GM10266 (cell line): ENCODE measurements at regions not wholly inside any gene's neighbourhood (a gene's known extent, or its start where the extent isn't known, plus 50 kb on each side); places are given as distances from the start of the nearest gene placed in this dataset.
"Not testable (repeated sequence)": the region's sequence is repeated elsewhere in the genome, so short reads cannot be mapped to it uniquely, and the experiment has no call there.

Source experiments
- DNase-seq: peaks from one replicate; pipeline ENCODE4 v3.0.0; 2012; ENCODE audit errors: extremely low spot score
- TF ChIP-seq, protein P1 (sequence below): IDR thresholded peaks from 2 replicates; pipeline ENCODE4 v1.5.1; 2012; ENCODE audit warnings: mild to moderate bottlenecking, low read depth; ENCODE audit not compliant: control insufficient read depth, insufficient read depth; ENCODE audit errors: missing control alignments

DNA sequence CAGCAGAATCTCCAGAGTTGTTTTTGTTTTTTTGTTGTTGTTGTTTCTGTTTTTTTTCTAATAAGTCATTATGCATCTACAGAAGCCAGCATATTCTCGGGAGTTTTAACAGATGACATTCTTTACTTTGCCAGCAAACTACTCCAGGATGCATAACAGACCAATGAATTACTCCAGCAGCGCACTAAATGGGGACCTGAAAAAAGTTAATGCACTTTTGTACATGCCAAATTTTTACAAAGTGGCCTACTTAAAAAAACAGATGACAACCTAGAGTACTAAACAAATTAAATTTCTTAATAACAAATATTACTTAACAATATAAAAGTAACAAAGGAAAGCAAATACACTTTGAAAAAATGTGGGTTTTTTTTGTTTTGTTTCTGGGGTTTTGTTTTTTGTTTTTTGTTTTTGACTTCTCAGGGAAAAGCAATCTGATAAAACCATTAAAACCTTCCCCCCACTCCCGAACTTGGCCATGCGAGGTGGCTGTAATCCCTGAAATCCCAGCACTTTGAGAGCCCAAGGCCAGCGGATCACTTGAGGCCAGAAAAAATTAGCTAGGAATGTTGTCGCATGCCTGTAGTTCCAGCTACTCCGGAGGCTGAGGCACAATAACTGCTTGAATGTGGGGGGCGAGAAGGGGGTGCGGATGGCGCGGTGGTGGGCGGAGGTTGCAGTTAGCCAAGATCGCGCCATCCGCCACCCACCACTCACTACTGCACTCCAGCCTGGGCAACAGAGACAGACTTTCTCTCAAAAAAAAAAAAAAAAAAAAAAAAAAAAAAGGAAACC, 352.4 kb downstream of the CETN3 start:
- no peak for DNase-seq
- TF ChIP-seq, protein P1, sequence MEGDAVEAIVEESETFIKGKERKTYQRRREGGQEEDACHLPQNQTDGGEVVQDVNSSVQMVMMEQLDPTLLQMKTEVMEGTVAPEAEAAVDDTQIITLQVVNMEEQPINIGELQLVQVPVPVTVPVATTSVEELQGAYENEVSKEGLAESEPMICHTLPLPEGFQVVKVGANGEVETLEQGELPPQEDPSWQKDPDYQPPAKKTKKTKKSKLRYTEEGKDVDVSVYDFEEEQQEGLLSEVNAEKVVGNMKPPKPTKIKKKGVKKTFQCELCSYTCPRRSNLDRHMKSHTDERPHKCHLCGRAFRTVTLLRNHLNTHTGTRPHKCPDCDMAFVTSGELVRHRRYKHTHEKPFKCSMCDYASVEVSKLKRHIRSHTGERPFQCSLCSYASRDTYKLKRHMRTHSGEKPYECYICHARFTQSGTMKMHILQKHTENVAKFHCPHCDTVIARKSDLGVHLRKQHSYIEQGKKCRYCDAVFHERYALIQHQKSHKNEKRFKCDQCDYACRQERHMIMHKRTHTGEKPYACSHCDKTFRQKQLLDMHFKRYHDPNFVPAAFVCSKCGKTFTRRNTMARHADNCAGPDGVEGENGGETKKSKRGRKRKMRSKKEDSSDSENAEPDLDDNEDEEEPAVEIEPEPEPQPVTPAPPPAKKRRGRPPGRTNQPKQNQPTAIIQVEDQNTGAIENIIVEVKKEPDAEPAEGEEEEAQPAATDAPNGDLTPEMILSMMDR, result no peak

- DNase-seq, result no peak
- TF ChIP-seq, protein P1, result no peak
These were observed 353.7 kb downstream of the CETN3 start for GRCh38 chr5:90055831-90056328.

DNA sequence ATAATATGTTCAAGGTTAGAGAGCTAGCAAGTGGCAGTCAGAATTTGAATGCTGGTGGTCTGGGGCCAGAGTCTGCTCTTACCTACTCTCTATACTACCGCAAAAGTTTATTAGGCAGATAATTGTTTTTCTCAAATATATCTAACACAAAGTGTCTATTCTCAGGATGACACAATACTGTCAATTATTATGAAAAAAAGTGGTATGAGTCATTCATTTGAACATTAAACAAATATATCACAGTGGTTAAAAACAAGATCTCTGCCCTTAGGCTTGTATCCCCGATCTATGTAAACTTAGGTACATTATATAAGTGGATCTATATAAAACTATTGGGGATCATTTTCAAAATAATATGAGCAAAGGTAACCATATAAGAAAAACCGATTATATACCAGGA, 354.9 kb downstream of the CETN3 start:
- TF ChIP-seq, protein P1, result no peak
- no peak for DNase-seq

- no peak for DNase-seq
- TF ChIP-seq, protein P1, result no peak
These were observed 357.8 kb downstream of the CETN3 start for GRCh38 chr5:90051756-90052155.

- no peak for DNase-seq
- TF ChIP-seq, protein P1, result no peak
These were observed 359.5 kb downstream of the CETN3 start for GRCh38 chr5:90050103-90050502.

DNA sequence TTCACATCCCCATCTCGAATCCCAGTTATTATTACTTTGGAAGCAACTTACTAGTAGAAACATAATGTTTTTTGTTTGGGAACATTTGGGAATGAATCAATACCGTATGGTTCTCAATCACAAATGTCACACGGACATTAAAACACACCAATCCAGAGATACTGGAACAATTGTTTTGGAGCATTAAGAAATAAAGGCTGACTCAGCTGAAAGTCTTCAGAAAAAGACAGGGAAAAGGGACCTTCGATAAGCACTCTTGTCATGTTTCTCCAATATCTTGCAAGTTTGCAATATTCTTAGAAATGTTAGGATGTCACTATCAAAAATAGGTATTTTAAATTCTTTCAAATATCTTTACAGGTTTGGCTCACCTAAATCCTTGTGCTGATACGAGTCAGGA, 362.4 kb downstream of the CETN3 start:
- TF ChIP-seq, protein P1, result no peak
- DNase-seq, result no peak

DNA sequence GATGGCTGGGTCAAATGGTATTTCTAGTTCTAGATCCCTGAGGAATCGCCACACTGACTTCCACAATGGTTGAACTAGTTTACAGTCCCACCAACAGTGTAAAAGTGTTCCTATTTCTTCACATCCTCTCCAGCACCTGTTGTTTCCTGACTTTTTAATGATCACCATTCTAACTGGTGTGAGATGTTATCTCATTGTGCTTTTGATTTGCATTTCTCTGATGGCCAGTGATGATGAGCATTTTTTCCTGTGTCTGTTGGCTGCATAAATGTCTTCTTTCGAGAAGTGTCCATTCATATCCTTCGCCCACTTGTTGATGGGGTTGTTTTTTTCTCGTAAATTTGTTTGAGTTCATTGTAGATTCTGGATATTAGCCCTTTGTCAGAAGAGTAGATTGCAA, 369.5 kb downstream of the CETN3 start:
- not testable (repeated sequence) for DNase-seq

- DNase-seq, result no peak
- TF ChIP-seq, protein P1, result no peak
These were observed 371.9 kb downstream of the CETN3 start for GRCh38 chr5:90037646-90038045.
